Loucy (cell line): ENCODE measurements at regions not wholly inside any gene's neighbourhood (a gene's known extent, or its start where the extent isn't known, plus 50 kb on each side); places are given as distances from the start of the nearest gene placed in this dataset.

ENCODE experiments used
- EZH2phosphoT487 ChIP-seq: fragments of 200-600 bp; IDR thresholded peaks from 2 replicates; pipeline ENCODE4 v1.6.1; 2018; ENCODE audit warnings: antibody characterized with exemption, mild to moderate bottlenecking, moderate library complexity, borderline replicate concordance
- TF ChIP-seq, protein P1 (sequence below): fragments of 200-600 bp; sonication (generic); conservative IDR thresholded peaks from 2 replicates; pipeline ENCODE4 v1.5.1; 2014; ENCODE audit warnings: mild to moderate bottlenecking, antibody characterized with exemption, low read length

DNA sequence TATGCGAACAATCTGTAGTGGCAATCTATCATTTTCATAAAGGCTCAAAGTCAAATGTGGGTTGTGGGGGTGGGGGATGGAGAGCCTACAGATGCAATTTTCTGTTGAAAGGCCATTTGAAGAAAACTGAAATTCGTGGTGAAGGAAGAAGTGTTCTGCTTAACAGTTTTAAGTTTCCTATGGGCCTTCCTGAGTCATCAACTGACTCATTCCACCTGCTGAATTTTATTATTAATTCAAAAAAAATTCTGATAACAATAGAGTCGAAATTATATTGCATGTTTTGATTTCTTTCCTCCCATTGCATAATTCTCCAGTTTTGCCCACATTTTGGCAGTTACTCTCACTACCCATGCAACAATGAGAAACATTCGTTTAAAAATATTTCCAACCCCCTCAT, 622.3 kb upstream of the ARID1B start:
- TF ChIP-seq, protein P1, sequence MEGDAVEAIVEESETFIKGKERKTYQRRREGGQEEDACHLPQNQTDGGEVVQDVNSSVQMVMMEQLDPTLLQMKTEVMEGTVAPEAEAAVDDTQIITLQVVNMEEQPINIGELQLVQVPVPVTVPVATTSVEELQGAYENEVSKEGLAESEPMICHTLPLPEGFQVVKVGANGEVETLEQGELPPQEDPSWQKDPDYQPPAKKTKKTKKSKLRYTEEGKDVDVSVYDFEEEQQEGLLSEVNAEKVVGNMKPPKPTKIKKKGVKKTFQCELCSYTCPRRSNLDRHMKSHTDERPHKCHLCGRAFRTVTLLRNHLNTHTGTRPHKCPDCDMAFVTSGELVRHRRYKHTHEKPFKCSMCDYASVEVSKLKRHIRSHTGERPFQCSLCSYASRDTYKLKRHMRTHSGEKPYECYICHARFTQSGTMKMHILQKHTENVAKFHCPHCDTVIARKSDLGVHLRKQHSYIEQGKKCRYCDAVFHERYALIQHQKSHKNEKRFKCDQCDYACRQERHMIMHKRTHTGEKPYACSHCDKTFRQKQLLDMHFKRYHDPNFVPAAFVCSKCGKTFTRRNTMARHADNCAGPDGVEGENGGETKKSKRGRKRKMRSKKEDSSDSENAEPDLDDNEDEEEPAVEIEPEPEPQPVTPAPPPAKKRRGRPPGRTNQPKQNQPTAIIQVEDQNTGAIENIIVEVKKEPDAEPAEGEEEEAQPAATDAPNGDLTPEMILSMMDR = no peak
- TF ChIP-seq EZH2phosphoT487 = no peak
